GM12873 (cell line): ENCODE measurements at regions not wholly inside any gene's neighbourhood (a gene's known extent, or its start where the extent isn't known, plus 50 kb on each side); places are given as distances from the start of the nearest gene placed in this dataset.

Source experiments
- TF ChIP-seq, protein P1 (sequence below): IDR thresholded peaks from 2 replicates; pipeline ENCODE4 v1.5.1; 2012; ENCODE audit warnings: low read depth, mild to moderate bottlenecking, moderate library complexity, low read length, control low read depth; ENCODE audit not compliant: insufficient read depth; ENCODE audit errors: missing control alignments

DNA sequence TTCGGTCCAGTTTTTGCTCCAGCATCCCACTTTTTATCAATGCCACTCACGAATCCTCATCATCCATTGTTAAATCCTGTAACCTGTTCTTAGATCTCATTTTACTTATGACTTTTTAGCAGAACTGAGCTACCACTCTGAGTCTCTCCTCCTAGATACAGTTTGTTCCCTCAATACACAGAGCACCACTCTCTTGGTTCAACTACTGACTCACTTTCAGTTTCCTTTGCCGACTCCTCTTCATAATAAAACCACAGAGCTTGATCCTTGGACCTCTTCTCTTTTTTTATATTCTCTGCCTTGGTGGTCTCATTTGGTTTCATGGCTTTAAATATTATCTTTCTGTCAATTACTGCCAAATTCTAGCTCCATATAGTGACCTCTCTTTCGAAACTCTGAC, 150.3 kb downstream of the SLITRK5 start:
- TF ChIP-seq, protein P1, sequence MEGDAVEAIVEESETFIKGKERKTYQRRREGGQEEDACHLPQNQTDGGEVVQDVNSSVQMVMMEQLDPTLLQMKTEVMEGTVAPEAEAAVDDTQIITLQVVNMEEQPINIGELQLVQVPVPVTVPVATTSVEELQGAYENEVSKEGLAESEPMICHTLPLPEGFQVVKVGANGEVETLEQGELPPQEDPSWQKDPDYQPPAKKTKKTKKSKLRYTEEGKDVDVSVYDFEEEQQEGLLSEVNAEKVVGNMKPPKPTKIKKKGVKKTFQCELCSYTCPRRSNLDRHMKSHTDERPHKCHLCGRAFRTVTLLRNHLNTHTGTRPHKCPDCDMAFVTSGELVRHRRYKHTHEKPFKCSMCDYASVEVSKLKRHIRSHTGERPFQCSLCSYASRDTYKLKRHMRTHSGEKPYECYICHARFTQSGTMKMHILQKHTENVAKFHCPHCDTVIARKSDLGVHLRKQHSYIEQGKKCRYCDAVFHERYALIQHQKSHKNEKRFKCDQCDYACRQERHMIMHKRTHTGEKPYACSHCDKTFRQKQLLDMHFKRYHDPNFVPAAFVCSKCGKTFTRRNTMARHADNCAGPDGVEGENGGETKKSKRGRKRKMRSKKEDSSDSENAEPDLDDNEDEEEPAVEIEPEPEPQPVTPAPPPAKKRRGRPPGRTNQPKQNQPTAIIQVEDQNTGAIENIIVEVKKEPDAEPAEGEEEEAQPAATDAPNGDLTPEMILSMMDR: no peak

DNA sequence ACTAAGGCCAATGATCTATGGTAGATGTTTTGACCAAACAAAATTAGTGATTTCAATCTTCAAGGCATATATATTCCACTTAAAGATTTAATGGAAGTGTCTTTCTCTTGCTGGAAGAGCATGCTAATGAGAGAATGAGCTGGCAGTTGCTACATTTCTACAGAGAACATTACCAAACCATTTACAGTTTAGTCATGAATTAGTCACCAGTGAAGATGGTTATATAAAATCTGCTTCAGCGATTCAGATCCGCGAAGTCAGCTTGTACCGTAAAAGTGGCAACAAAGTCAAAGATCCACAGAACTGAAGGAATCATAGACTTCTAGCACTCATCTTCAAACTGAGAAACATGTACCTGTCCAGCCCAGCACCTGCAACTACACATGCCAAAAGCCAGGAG, 156.3 kb downstream of the SLITRK5 start:
- TF ChIP-seq, protein P1: no peak

DNA sequence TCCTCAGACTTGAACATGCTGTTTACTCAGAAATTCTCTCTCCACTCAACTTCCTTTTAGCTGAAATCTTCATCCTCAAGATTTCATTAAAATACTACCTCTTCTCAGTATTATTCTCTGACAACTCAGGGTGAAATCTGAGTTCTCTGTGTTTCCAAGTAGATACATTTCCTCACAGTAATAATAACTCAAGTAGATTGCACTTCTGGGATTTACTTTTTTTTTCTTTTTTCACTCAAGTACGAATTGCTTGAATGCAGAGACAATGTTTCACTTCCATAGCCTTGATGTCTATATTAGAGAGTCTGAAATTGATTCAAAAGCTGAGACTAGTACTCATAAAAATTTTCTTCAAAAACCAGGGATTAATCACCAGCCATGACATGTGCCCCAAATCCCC, 166.4 kb downstream of the SLITRK5 start:
- TF ChIP-seq, protein P1: no peak

DNA sequence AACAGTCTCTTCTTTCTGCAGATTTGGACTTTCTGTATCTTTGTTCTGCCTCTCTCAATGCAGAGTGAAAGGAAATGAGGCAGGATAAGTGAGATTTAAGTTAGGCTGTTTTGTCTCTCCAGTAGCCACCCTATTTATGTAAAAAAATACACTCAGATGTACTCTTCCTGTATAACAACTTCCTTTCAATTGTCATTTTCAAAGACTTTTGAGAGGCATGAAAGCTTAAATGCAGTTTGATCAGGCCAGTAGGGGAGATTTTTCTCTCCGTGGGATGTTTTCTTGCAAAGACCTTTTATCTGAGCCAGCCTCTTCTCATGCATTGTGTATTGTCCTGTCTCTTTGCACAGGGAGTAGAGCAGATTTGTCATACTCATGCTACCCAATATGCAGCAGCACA, 166.8 kb downstream of the SLITRK5 start:
- TF ChIP-seq, protein P1: no peak

DNA sequence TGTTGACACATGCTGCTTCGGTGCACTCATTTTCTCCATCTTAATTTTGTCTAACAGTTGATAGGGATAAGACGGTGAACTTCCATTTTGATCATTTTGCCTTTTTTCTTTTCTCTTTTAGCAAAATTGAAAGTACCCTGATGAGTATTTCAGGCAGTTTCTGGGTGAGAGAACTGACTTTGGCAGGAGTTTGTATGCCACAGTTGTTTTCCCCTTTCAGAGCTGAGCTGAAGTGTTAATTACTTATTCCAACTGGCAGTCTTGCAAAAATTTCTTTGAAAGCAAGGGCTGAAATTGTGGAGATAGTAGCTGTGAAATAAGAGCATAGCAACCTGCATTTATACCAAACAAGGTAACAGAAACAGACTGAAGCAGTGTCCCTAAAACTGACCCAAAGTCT, 180.2 kb downstream of the SLITRK5 start:
- TF ChIP-seq, protein P1: no peak

DNA sequence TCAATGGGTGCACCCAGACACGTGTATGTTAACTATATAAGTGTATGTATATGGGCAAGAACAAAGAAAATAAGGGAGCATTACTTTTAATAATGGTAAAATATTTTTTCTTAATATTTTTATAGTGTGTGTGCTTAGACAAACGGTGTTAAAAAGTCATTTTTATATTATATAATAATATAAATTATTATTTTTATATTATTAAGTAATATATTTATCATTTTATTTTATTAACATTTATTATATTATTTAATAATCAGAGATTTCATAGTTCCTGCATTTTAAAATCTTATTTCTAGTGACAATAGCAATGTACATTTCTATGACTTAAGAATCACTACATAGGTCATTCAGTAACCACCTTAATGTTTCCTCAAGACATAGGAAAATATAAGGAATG, 184.4 kb downstream of the SLITRK5 start:
- TF ChIP-seq, protein P1: no peak

DNA sequence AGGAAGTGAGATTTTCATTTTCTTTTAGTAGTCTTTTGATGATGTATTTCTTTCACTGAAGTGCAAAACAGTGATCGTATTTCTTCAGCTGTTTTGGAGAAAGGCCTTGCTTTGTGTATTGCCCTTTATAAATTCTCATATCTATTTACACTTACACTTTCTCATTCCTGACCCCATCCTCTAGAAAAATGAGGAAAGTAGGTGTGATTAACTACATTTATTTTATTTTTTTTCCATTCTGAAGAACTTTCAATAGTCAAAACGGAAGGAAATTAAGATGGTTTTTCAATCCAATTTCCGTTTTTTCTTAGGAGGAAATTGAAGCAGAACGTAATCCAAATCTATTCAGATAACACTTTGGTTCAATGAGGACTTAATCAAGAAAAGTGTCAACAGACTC, 188.1 kb downstream of the SLITRK5 start:
- TF ChIP-seq, protein P1: no peak
